ENCODE measurements at regions not wholly inside any gene's neighbourhood (a gene's known extent, or its start where the extent isn't known, plus 50 kb on each side); places are given as distances from the start of the nearest gene placed in this dataset.
"Not testable (repeated sequence)": the region's sequence is repeated elsewhere in the genome, so short reads cannot be mapped to it uniquely, and the experiment has no call there.

GRCh38 chr5:13339093-13339492 is 605.4 kb downstream of the DNAH5 start:
- no peak for DNase-seq (ENCODE audit: low spot score)
- ChIA-PET POLR2A (no interaction called here), CTCF (ENCODE audit: unreplicated experiment) (no interaction called here)
- Histone ChIP-seq H2AFZ (ENCODE audit: low read length) (no peak overlapping the region), H3K4me2 (ENCODE audit: low read length) (no peak overlapping the region), H3K36me3 (ENCODE audit: insufficient read depth, low read length) (no peaks in the 10 kb centered on the region), H3K4me3 (ENCODE audit: low read depth, low read length, poor library complexity, severe bottlenecking) (no peak overlapping the region), H3K9me3 (ENCODE audit: low read length) (0 out of 2 replicates have a peak, but pooled peaks cover 6% of the 10 kb centered on the region), H4K20me1 (ENCODE audit: insufficient read depth, low read length) (no peaks in the 10 kb centered on the region), H3K9me2 (ENCODE audit: insufficient read depth, low read length) (no peaks in the 10 kb centered on the region), H3K79me2 (ENCODE audit: insufficient read depth, low read depth, low read length) (no peaks in the 10 kb centered on the region), H3K27ac (ENCODE audit: low read depth, low read length, poor library complexity, severe bottlenecking) (no peak overlapping the region), H3K4me1 (ENCODE audit: insufficient read depth, low read length, poor library complexity, severe bottlenecking) (no peaks in the 10 kb centered on the region)
- no peak for TF ChIP-seq CTCF (conservative IDR thresholded peaks at IDR 0.05; ENCODE audit: low read length)
- TF ChIP-seq EZH2phosphoT487 (IDR thresholded peaks at IDR 0.05; ENCODE audit: borderline replicate concordance, low read depth, low read length), result no peak
- intact Hi-C loops (cut with micrococcal nuclease; ENCODE audit: unreplicated experiment), result no loop called here
- no TSS peak for BruUV-seq (replicated peaks)

- H3K4me1 ChIP-seq (ENCODE audit: insufficient read depth, low read length, poor library complexity, severe bottlenecking); BruUV-seq (replicated peaks); H3K27ac ChIP-seq (ENCODE audit: low read depth, low read length, poor library complexity, severe bottlenecking); H2AFZ ChIP-seq (ENCODE audit: low read length); intact Hi-C loops (cut with micrococcal nuclease; ENCODE audit: unreplicated experiment); H3K9me3 ChIP-seq (ENCODE audit: low read length); H3K9me2 ChIP-seq (ENCODE audit: insufficient read depth, low read length); H3K36me3 ChIP-seq (ENCODE audit: insufficient read depth, low read length); POLR2A ChIA-PET; CTCF ChIA-PET (ENCODE audit: unreplicated experiment); H4K20me1 ChIP-seq (ENCODE audit: insufficient read depth, low read length); H3K4me2 ChIP-seq (ENCODE audit: low read length); DNase-seq (ENCODE audit: low spot score); H3K4me3 ChIP-seq (ENCODE audit: low read depth, low read length, poor library complexity, severe bottlenecking); H3K79me2 ChIP-seq (ENCODE audit: insufficient read depth, low read depth, low read length): not testable (repeated sequence)
Measured at GRCh38 chr5:13335026-13335425, 609.5 kb downstream of the DNAH5 start.

GRCh38 chr5:13331585-13331984 is 612.9 kb downstream of the DNAH5 start:
- Histone ChIP-seq H3K27ac (ENCODE audit: low read depth, low read length, poor library complexity, severe bottlenecking) (no peak overlapping the region), H3K9me2 (ENCODE audit: insufficient read depth, low read length) (no peaks in the 10 kb centered on the region), H3K4me1 (ENCODE audit: insufficient read depth, low read length, poor library complexity, severe bottlenecking) (no peaks in the 10 kb centered on the region), H3K9me3 (ENCODE audit: low read length) (no peaks in the 10 kb centered on the region; the same call in 1 of the 2 replicates), H3K4me2 (ENCODE audit: low read length) (no peak overlapping the region), H4K20me1 (ENCODE audit: insufficient read depth, low read length) (no peaks in the 10 kb centered on the region), H2AFZ (ENCODE audit: low read length) (no peak overlapping the region), H3K36me3 (ENCODE audit: insufficient read depth, low read length) (no peaks in the 10 kb centered on the region), H3K4me3 (ENCODE audit: low read depth, low read length, poor library complexity, severe bottlenecking) (no peak overlapping the region), H3K79me2 (ENCODE audit: insufficient read depth, low read depth, low read length) (no peaks in the 10 kb centered on the region)
- TF ChIP-seq EZH2phosphoT487 (IDR thresholded peaks at IDR 0.05; ENCODE audit: borderline replicate concordance, low read depth, low read length) (no peak), CTCF (conservative IDR thresholded peaks at IDR 0.05; ENCODE audit: low read length) (no peak)
- no TSS peak for BruUV-seq (replicated peaks)
- no peak for DNase-seq (ENCODE audit: low spot score)
- ChIA-PET CTCF (ENCODE audit: unreplicated experiment) (no interaction called here), POLR2A (no interaction called here)
- intact Hi-C loops (cut with micrococcal nuclease; ENCODE audit: unreplicated experiment), result no loop called here
